Spleen (tissue), 11 donors: ENCODE measurements at regions not wholly inside any gene's neighbourhood (a gene's known extent, or its start where the extent isn't known, plus 50 kb on each side); places are given as distances from the start of the nearest gene placed in this dataset.

Experiments
- DNase-seq: peaks from one replicate; pipeline ENCODE4 v3.0.0-alpha.2; 2020
- H3K27ac ChIP-seq, 8 donors: fragments of 200-600 bp; sonication (generic) in 7 of 8; 1 replicate in 4 of 8; 2 replicates in 4 of 8; pipeline versions ENCODE4 v1.5.0 to v1.8.0; 2016 to 2021; ENCODE audit warnings: inconsistent platforms in 4 of 8, mild to moderate bottlenecking in 4 of 8, moderate library complexity in 1 of 8
- H3K27me3 ChIP-seq, 7 donors: fragments of 200-600 bp; sonication (generic) in 6 of 7; replicated peaks in 1 of 7; 1 replicate in 4 of 7; 2 replicates in 3 of 7; pipeline versions ENCODE4 v1.5.0 to v1.8.0; 2016 to 2021; ENCODE audit warnings: inconsistent platforms in 3 of 7, mild to moderate bottlenecking in 1 of 7
- H3K36me3 ChIP-seq, 6 donors: fragments of 200-600 bp; sonication (generic) in 5 of 6; 1 replicate in 4 of 6; 2 replicates in 2 of 6; pipeline versions ENCODE4 v1.5.0 to v1.8.0; 2016 to 2021; ENCODE audit warnings: inconsistent platforms in 2 of 6
- H3K4me1 ChIP-seq, 6 donors: fragments of 200-600 bp; sonication (generic) in 5 of 6; 1 replicate in 3 of 6; 2 replicates in 3 of 6; pipeline versions ENCODE4 v1.5.0 to v1.8.0; 2016 to 2021; ENCODE audit warnings: inconsistent platforms in 3 of 6
- H3K4me3 ChIP-seq, 8 donors: fragments of 200-600 bp; sonication (generic) in 7 of 8; 1 replicate in 4 of 8; 2 replicates in 4 of 8; pipeline versions ENCODE4 v1.5.0 to v1.8.0; 2016 to 2021; ENCODE audit warnings: inconsistent platforms in 4 of 8, mild to moderate bottlenecking in 4 of 8, moderate library complexity in 2 of 8
- H3K9me3 ChIP-seq, 8 donors: fragments of 200-600 bp; sonication (generic) in 7 of 8; 1 replicate in 4 of 8; 2 replicates in 4 of 8; pipeline versions ENCODE4 v1.5.0 to v1.8.0; 2016 to 2021; ENCODE audit warnings: inconsistent platforms in 4 of 8
- CTCF ChIP-seq, 11 experiments: fragments of 200-600 bp in 7 of 11; fragments of 450-650 bp in 4 of 11; sonication (generic) in 4 of 11; IDR thresholded peaks in 8 of 11; conservative IDR thresholded peaks in 3 of 11; 1 replicate in 7 of 11; 2 replicates in 4 of 11; pipeline versions ENCODE4 v1.4.0 to v1.8.0; 2016 to 2021; ENCODE audit warnings: antibody characterized with exemption in 11 of 11, inconsistent platforms in 4 of 11, mild to moderate bottlenecking in 1 of 11
- POLR2A ChIP-seq, 3 donors: fragments of 450-650 bp; IDR thresholded peaks; one replicate each; pipeline ENCODE4 v1.5.1; 2017; ENCODE audit warnings: antibody characterized with exemption in 3 of 3, mild to moderate bottlenecking in 1 of 3
- POLR2AphosphoS5 ChIP-seq, 3 donors: sonication (generic); formaldehyde crosslinking; IDR thresholded peaks; one replicate each; pipeline ENCODE4 v1.5.1; 2017; ENCODE audit warnings: antibody characterized with exemption in 3 of 3
- WGBS, 5 donors: extraction: QIAGEN DNeasy Blood & Tissue Kit in 3 of 5; methylation state at CpG; one replicate each; pipeline versions ENCODE4 v1.1.5 to v1.1.7; 2013 to 2018; 5-methylcytosine and 5-hydroxymethylcytosine counted together
- intact Hi-C: fragments of 100-400 bp; cut with DNase I; formaldehyde crosslinking; loops from one replicate; pipeline ENCODE4 v1.15.0; 2023; ENCODE audit warnings: low total_unique reads
- donor health status: healthy with polysubstance abuse.
- donor health status: DM: no; HTN: no; CAD: no; lungs with moderate emphysema.
- donor health status: DM: no; HTN: no; CAD: no.
- donor health status: Bipolar disorder and iron deficiency.
- donor health status: healthy.
- donor health status: DM: no; HTN: no; CAD: no.
- donor health status: DM: yes; HTN: yes; CAD: no.

GRCh38 chr13:81020010-81020409, 679.1 kb upstream of the SPRY2 start:
- Histone ChIP-seq H3K4me3 (no peak overlapping the region), H3K27me3 (no peaks in the 10 kb centered on the region), H3K27ac (no peak overlapping the region), H3K9me3 (peaks cover 0 to 38% (median 29%) of the 10 kb centered on the region in 8 donors), H3K36me3 (no peaks in the 10 kb centered on the region), H3K4me1 (no peaks in the 10 kb centered on the region)
- intact Hi-C loops, result no loop called here
- WGBS, 5 donors, result 82 to 87% (median 83%) methylated on average over 2 of the region's 2 CpGs
- TF ChIP-seq POLR2A (IDR thresholded peaks at IDR 0.05), result no peak
- TF ChIP-seq POLR2AphosphoS5 (IDR thresholded peaks at IDR 0.05), result no peak
- TF ChIP-seq CTCF (IDR thresholded peaks at IDR 0.05 in 8 of 11, conservative IDR thresholded peaks at IDR 0.05 in 3 of 11), result no peak
- DNase-seq, result no peak

- H3K27me3 ChIP-seq, result no peaks in the 10 kb centered on the region
- H3K4me1 ChIP-seq, result no peaks in the 10 kb centered on the region
- DNase-seq, result no peak
- 63 to 81% (median 64%) methylated on average over 3 of the region's 3 CpGs for WGBS, 5 donors
- TF ChIP-seq POLR2A (IDR thresholded peaks at IDR 0.05) (no peak), POLR2AphosphoS5 (IDR thresholded peaks at IDR 0.05) (no peak), CTCF (IDR thresholded peaks at IDR 0.05 in 8 of 11, conservative IDR thresholded peaks at IDR 0.05 in 3 of 11) (no peak)
- peaks cover 0 to 49% (median 35%) of the 10 kb centered on the region in 8 donors for H3K9me3 ChIP-seq
- intact Hi-C loops, result loop anchor here (10.0 kb wide), 1 partner anchor 1334 kb away; no protein-coding TSS in a partner anchor
- H3K36me3 ChIP-seq, result no peaks in the 10 kb centered on the region
- no peak overlapping the region for H3K4me3 ChIP-seq
- H3K27ac ChIP-seq, result no peak overlapping the region
Observed at GRCh38 chr13:81018936-81019335, 678.0 kb upstream of the SPRY2 start.

GRCh38 chr13:81017513-81018152, 676.7 kb upstream of the SPRY2 start:
- TF ChIP-seq POLR2A (IDR thresholded peaks at IDR 0.05) (no peak), POLR2AphosphoS5 (IDR thresholded peaks at IDR 0.05) (no peak), CTCF (IDR thresholded peaks at IDR 0.05 in 8 of 11, conservative IDR thresholded peaks at IDR 0.05 in 3 of 11) (peak in 7 of 11 experiments; percentile 40 to 58 (median 53))
- no peaks in the 10 kb centered on the region for H3K4me1 ChIP-seq
- DNase-seq, result no peak

GRCh38 chr13:81012031-81012430, 671.1 kb upstream of the SPRY2 start:
- Histone ChIP-seq H3K4me3 (no peak overlapping the region), H3K4me1 (no peaks in the 10 kb centered on the region), H3K27ac (no peak overlapping the region), H3K9me3 (peaks cover 0 to 35% (median 16%) of the 10 kb centered on the region in 8 donors), H3K36me3 (no peaks in the 10 kb centered on the region), H3K27me3 (no peaks in the 10 kb centered on the region)
- no peak for TF ChIP-seq CTCF (IDR thresholded peaks at IDR 0.05 in 8 of 11, conservative IDR thresholded peaks at IDR 0.05 in 3 of 11)
- intact Hi-C loops, result loop anchor here (10.0 kb wide), 1 partner anchor 1327 kb away; no protein-coding TSS in a partner anchor
- DNase-seq, result no peak
- 83 to 94% (median 90%) methylated on average over 4 of the region's 4 CpGs for WGBS, 5 donors

More at GRCh38 chr13:81017513-81018152, 676.7 kb upstream of the SPRY2 start:
- no peaks in the 10 kb centered on the region for H3K36me3 ChIP-seq
- intact Hi-C loops, result loop anchor here (10.0 kb wide), 1 partner anchor 1333 kb away; no protein-coding TSS in a partner anchor
- no peaks in the 10 kb centered on the region for H3K27me3 ChIP-seq
- H3K4me3 ChIP-seq, result no peak overlapping the region
- peaks cover 0 to 40% (median 29%) of the 10 kb centered on the region in 8 donors for H3K9me3 ChIP-seq
- H3K27ac ChIP-seq, result no peak overlapping the region
- WGBS, 5 donors, result 24 to 34% (median 30%) methylated on average over 4 of the region's 4 CpGs
